T-helper 1 cell treated with Interleukin-12 subunit alpha and Interleukin-12 subunit beta and Interleukin-4 antibody, amounts not matched to agents 30 μg/mL and 1 μg/mL, for 36 hours (primary cell): ENCODE measurements at regions not wholly inside any gene's neighbourhood (a gene's known extent, or its start where the extent isn't known, plus 50 kb on each side); places are given as distances from the start of the nearest gene placed in this dataset.

ENCODE experiments used
- H3K27ac Mint-ChIP-seq: one replicate; pipeline ENCODE4 v1.8.0; 2021; ENCODE audit warnings: mild to moderate bottlenecking, mixed read lengths
- H3K27me3 Mint-ChIP-seq: one replicate; pipeline ENCODE4 v1.8.0; 2021; ENCODE audit warnings: low read depth, mixed read lengths
- H3K36me3 Mint-ChIP-seq: one replicate; pipeline ENCODE4 v1.8.0; 2021; ENCODE audit warnings: low read depth, mixed read lengths
- H3K4me1 Mint-ChIP-seq: one replicate; pipeline ENCODE4 v1.8.0; 2021; ENCODE audit warnings: low read depth, mixed read lengths
- H3K4me3 Mint-ChIP-seq: one replicate; pipeline ENCODE4 v1.8.0; 2021; ENCODE audit warnings: mild to moderate bottlenecking, moderate library complexity, mixed read lengths
- H3K9me3 Mint-ChIP-seq: one replicate; pipeline ENCODE4 v1.8.0; 2021; ENCODE audit warnings: mixed read lengths

GRCh38 chr3:75076481-75076880, 462.0 kb upstream of the CNTN3 start:
- Mint-ChIP-seq H3K36me3 (no peaks in the 10 kb centered on the region), H3K4me3 (no peak overlapping the region), H3K9me3 (peaks cover under 1% of the 10 kb centered on the region), H3K27ac (no peak overlapping the region), H3K4me1 (no peaks in the 10 kb centered on the region), H3K27me3 (no peaks in the 10 kb centered on the region)

- H3K4me3 Mint-ChIP-seq: no peak overlapping the region
- no peaks in the 10 kb centered on the region for H3K4me1 Mint-ChIP-seq
- H3K27me3 Mint-ChIP-seq: no peaks in the 10 kb centered on the region
- no peaks in the 10 kb centered on the region for H3K36me3 Mint-ChIP-seq
- peaks cover 4% of the 10 kb centered on the region for H3K9me3 Mint-ChIP-seq
- no peak overlapping the region for H3K27ac Mint-ChIP-seq
These were observed 463.8 kb upstream of the CNTN3 start for GRCh38 chr3:75078290-75078689.

GRCh38 chr3:75082845-75083244, 468.4 kb upstream of the CNTN3 start:
- H3K4me1 Mint-ChIP-seq: no peaks in the 10 kb centered on the region
- H3K27me3 Mint-ChIP-seq: no peaks in the 10 kb centered on the region
- H3K27ac Mint-ChIP-seq: no peak overlapping the region
- no peak overlapping the region for H3K4me3 Mint-ChIP-seq
- peaks cover 4% of the 10 kb centered on the region for H3K9me3 Mint-ChIP-seq
- H3K36me3 Mint-ChIP-seq: no peaks in the 10 kb centered on the region

GRCh38 chr3:75089841-75090240, 475.4 kb upstream of the CNTN3 start:
- Mint-ChIP-seq H3K27me3 (no peaks in the 10 kb centered on the region), H3K36me3 (no peaks in the 10 kb centered on the region), H3K9me3 (peaks cover 14% of the 10 kb centered on the region), H3K4me3 (no peak overlapping the region), H3K4me1 (no peaks in the 10 kb centered on the region), H3K27ac (no peak overlapping the region)

GRCh38 chr3:75101329-75102147, 487.1 kb upstream of the CNTN3 start:
- H3K4me3 Mint-ChIP-seq: no peak overlapping the region
- no peak overlapping the region for H3K27ac Mint-ChIP-seq
- no peaks in the 10 kb centered on the region for H3K4me1 Mint-ChIP-seq
- no peaks in the 10 kb centered on the region for H3K27me3 Mint-ChIP-seq
- peaks cover 24% of the 10 kb centered on the region for H3K9me3 Mint-ChIP-seq
- H3K36me3 Mint-ChIP-seq: no peaks in the 10 kb centered on the region

GRCh38 chr3:75110741-75111140, 496.3 kb upstream of the CNTN3 start:
- Mint-ChIP-seq H3K9me3 (peaks cover 4% of the 10 kb centered on the region), H3K4me1 (no peaks in the 10 kb centered on the region), H3K27me3 (no peaks in the 10 kb centered on the region), H3K4me3 (no peak overlapping the region), H3K27ac (no peak overlapping the region), H3K36me3 (no peaks in the 10 kb centered on the region)

- H3K9me3 Mint-ChIP-seq: peaks cover 8% of the 10 kb centered on the region
- no peaks in the 10 kb centered on the region for H3K36me3 Mint-ChIP-seq
- no peaks in the 10 kb centered on the region for H3K27me3 Mint-ChIP-seq
- no peak overlapping the region for H3K27ac Mint-ChIP-seq
- H3K4me3 Mint-ChIP-seq: no peak overlapping the region
- no peaks in the 10 kb centered on the region for H3K4me1 Mint-ChIP-seq
These were observed 501.2 kb upstream of the CNTN3 start for GRCh38 chr3:75115695-75116094.

GRCh38 chr3:75118779-75119178, 504.3 kb upstream of the CNTN3 start:
- Mint-ChIP-seq H3K27me3 (no peaks in the 10 kb centered on the region), H3K27ac (no peak overlapping the region), H3K9me3 (peaks cover 8% of the 10 kb centered on the region)

GRCh38 chr3:75126556-75126955, 512.1 kb upstream of the CNTN3 start:
- H3K36me3 Mint-ChIP-seq: no peaks in the 10 kb centered on the region
- peaks cover 12% of the 10 kb centered on the region for H3K9me3 Mint-ChIP-seq
- H3K4me3 Mint-ChIP-seq: no peak overlapping the region
- H3K27me3 Mint-ChIP-seq: no peaks in the 10 kb centered on the region
- H3K4me1 Mint-ChIP-seq: no peaks in the 10 kb centered on the region
- H3K27ac Mint-ChIP-seq: no peak overlapping the region

More at GRCh38 chr3:75118779-75119178, 504.3 kb upstream of the CNTN3 start:
- no peak overlapping the region for H3K4me3 Mint-ChIP-seq
- H3K4me1 Mint-ChIP-seq: no peaks in the 10 kb centered on the region
- no peaks in the 10 kb centered on the region for H3K36me3 Mint-ChIP-seq

GRCh38 chr3:75129101-75129500, 514.6 kb upstream of the CNTN3 start:
- Mint-ChIP-seq H3K27ac (no peak overlapping the region), H3K4me3 (no peak overlapping the region), H3K9me3 (peaks cover 11% of the 10 kb centered on the region), H3K27me3 (no peaks in the 10 kb centered on the region), H3K4me1 (no peaks in the 10 kb centered on the region), H3K36me3 (no peaks in the 10 kb centered on the region)

- Mint-ChIP-seq H3K27me3 (no peaks in the 10 kb centered on the region), H3K4me3 (no peak overlapping the region), H3K4me1 (no peaks in the 10 kb centered on the region)
These were observed 521.8 kb upstream of the CNTN3 start for GRCh38 chr3:75136100-75136897.

GRCh38 chr3:75138345-75138744, 523.9 kb upstream of the CNTN3 start:
- H3K36me3 Mint-ChIP-seq: no peaks in the 10 kb centered on the region
- no peaks in the 10 kb centered on the region for H3K4me1 Mint-ChIP-seq
- peaks cover 21% of the 10 kb centered on the region for H3K9me3 Mint-ChIP-seq
- H3K4me3 Mint-ChIP-seq: no peak overlapping the region
- no peak overlapping the region for H3K27ac Mint-ChIP-seq
- H3K27me3 Mint-ChIP-seq: no peaks in the 10 kb centered on the region

More at GRCh38 chr3:75136100-75136897, 521.8 kb upstream of the CNTN3 start:
- Mint-ChIP-seq H3K9me3 (peaks cover 17% of the 10 kb centered on the region), H3K36me3 (no peaks in the 10 kb centered on the region), H3K27ac (no peak overlapping the region)

GRCh38 chr3:75140904-75141615, 523.1 kb upstream of the FRG2C start:
- H3K27ac Mint-ChIP-seq: no peak overlapping the region
- H3K4me1 Mint-ChIP-seq: no peaks in the 10 kb centered on the region
- no peak overlapping the region for H3K4me3 Mint-ChIP-seq
- H3K36me3 Mint-ChIP-seq: no peaks in the 10 kb centered on the region
- peaks cover 18% of the 10 kb centered on the region for H3K9me3 Mint-ChIP-seq
- H3K27me3 Mint-ChIP-seq: no peaks in the 10 kb centered on the region

- H3K9me3 Mint-ChIP-seq: peaks cover 4% of the 10 kb centered on the region
- no peaks in the 10 kb centered on the region for H3K36me3 Mint-ChIP-seq
- no peak overlapping the region for H3K4me3 Mint-ChIP-seq
- H3K4me1 Mint-ChIP-seq: no peaks in the 10 kb centered on the region
- no peaks in the 10 kb centered on the region for H3K27me3 Mint-ChIP-seq
- no peak overlapping the region for H3K27ac Mint-ChIP-seq
These were observed 519.7 kb upstream of the FRG2C start for GRCh38 chr3:75144406-75144805.
